MM.1S (cell line): ENCODE measurements at regions not wholly inside any gene's neighbourhood (a gene's known extent, or its start where the extent isn't known, plus 50 kb on each side); places are given as distances from the start of the nearest gene placed in this dataset.

ENCODE experiments used
- DNase-seq: peaks from one replicate; pipeline ENCODE4 v3.0.0-alpha.2; 2015
- H2AFZ ChIP-seq: fragments of 300-600 bp; sonication (generic); 2 replicates; pipeline ENCODE4 v1.6.0; 2016; ENCODE audit warnings: antibody characterized with exemption, low read length
- H3F3A ChIP-seq: fragments of 300-600 bp; sonication (generic); 2 replicates; pipeline ENCODE4 v1.6.1; 2016; ENCODE audit warnings: mild to moderate bottlenecking, antibody characterized with exemption, low read length, moderate library complexity, mixed read lengths; ENCODE audit not compliant: insufficient read depth
- H3K27ac ChIP-seq: fragments of 300-600 bp; sonication (generic); 2 replicates; pipeline ENCODE4 v1.5.1; 2016; ENCODE audit warnings: mild to moderate bottlenecking, low read length
- H3K27me3 ChIP-seq: fragments of 300-600 bp; sonication (generic); replicated peaks from 2 replicates; pipeline ENCODE4 v1.6.0; 2016; ENCODE audit warnings: low read length; ENCODE audit not compliant: insufficient read depth
- H3K36me3 ChIP-seq: fragments of 300-600 bp; sonication (generic); replicated peaks from 2 replicates; pipeline ENCODE4 v1.6.1; 2016; ENCODE audit warnings: mild to moderate bottlenecking, low read length, mixed read lengths; ENCODE audit not compliant: insufficient read depth
- H3K4me1 ChIP-seq: fragments of 300-600 bp; sonication (generic); 2 replicates; pipeline ENCODE4 v1.6.1; 2016; ENCODE audit warnings: low read length, mixed read lengths
- H3K4me2 ChIP-seq: fragments of 300-600 bp; sonication (generic); 2 replicates; pipeline ENCODE4 v1.6.0; 2016; ENCODE audit warnings: low read depth, low read length
- H3K4me3 ChIP-seq: fragments of 300-600 bp; sonication (generic); 2 replicates; pipeline ENCODE4 v1.5.1; 2016; ENCODE audit warnings: low read length, mixed read lengths
- H3K79me2 ChIP-seq: fragments of 300-600 bp; sonication (generic); 2 replicates; pipeline ENCODE4 v1.6.1; 2016; ENCODE audit warnings: mixed run types, low read length, mixed read lengths
- H3K9ac ChIP-seq: fragments of 300-600 bp; sonication (generic); 2 replicates; pipeline ENCODE4 v1.6.1; 2016; ENCODE audit warnings: low read length, mixed read lengths
- H3K9me2 ChIP-seq: fragments of 300-600 bp; sonication (generic); replicated peaks from 2 replicates; pipeline ENCODE4 v1.6.1; 2016; ENCODE audit warnings: mild to moderate bottlenecking, low read length, mixed read lengths; ENCODE audit not compliant: insufficient read depth
- H3K9me3 ChIP-seq: fragments of 300-600 bp; sonication (generic); replicated peaks from 2 replicates; pipeline ENCODE4 v1.6.1; 2016; ENCODE audit warnings: mild to moderate bottlenecking, low read length, mixed read lengths; ENCODE audit not compliant: insufficient read depth
- H4K20me1 ChIP-seq: fragments of 300-600 bp; sonication (generic); 2 replicates; pipeline ENCODE4 v1.6.1; 2016; ENCODE audit warnings: mild to moderate bottlenecking, low read length, moderate library complexity, mixed read lengths; ENCODE audit not compliant: insufficient read depth
- CTCF ChIP-seq: fragments of 300-600 bp; sonication (generic); IDR thresholded peaks from 2 replicates; pipeline ENCODE4 v1.5.1; 2016; ENCODE audit warnings: antibody characterized with exemption, low read length, mixed read lengths
- EZH2 ChIP-seq: fragments of 300-600 bp; sonication (generic); optimal IDR thresholded peaks from 2 replicates; pipeline ENCODE3; 2017; ENCODE audit warnings: low read depth, mild to moderate bottlenecking, antibody characterized with exemption, low read length, mixed read lengths
- EZH2phosphoT487 ChIP-seq: fragments of 300-600 bp; sonication (generic); IDR thresholded peaks from 2 replicates; pipeline ENCODE4 v1.6.1; 2018; ENCODE audit warnings: antibody characterized with exemption, low read length

- no peaks in the 10 kb centered on the region for H3K27me3 ChIP-seq
- DNase-seq = no peak
- no peaks in the 10 kb centered on the region for H4K20me1 ChIP-seq
- H3F3A ChIP-seq = no peaks in the 10 kb centered on the region
- no peak overlapping the region for H3K27ac ChIP-seq
- H3K4me2 ChIP-seq = no peak overlapping the region
- no peak for TF ChIP-seq EZH2phosphoT487
- no peak for TF ChIP-seq EZH2
- H3K36me3 ChIP-seq = no peaks in the 10 kb centered on the region
- no peaks in the 10 kb centered on the region for H3K79me2 ChIP-seq
- H3K9ac ChIP-seq = no peak overlapping the region
- no peak overlapping the region for H3K4me3 ChIP-seq
- no peak overlapping the region for H2AFZ ChIP-seq
- H3K9me2 ChIP-seq = no peaks in the 10 kb centered on the region
- no peaks in the 10 kb centered on the region for H3K4me1 ChIP-seq
- H3K9me3 ChIP-seq = no peaks in the 10 kb centered on the region
Observed at GRCh38 chr13:84238381-84238780, 356.1 kb upstream of the SLITRK1 start.

GRCh38 chr13:84237143-84237542, 354.9 kb upstream of the SLITRK1 start:
- DNase-seq = no peak
- TF ChIP-seq CTCF (no peak), EZH2 (no peak), EZH2phosphoT487 (no peak)
- no peaks in the 10 kb centered on the region for H3K36me3 ChIP-seq
- no peaks in the 10 kb centered on the region for H3K4me1 ChIP-seq
- no peak overlapping the region for H3K27ac ChIP-seq
- no peaks in the 10 kb centered on the region for H3K79me2 ChIP-seq
- no peak overlapping the region for H3K9ac ChIP-seq
- no peaks in the 10 kb centered on the region for H4K20me1 ChIP-seq
- no peaks in the 10 kb centered on the region for H3K9me2 ChIP-seq
- H3K27me3 ChIP-seq = no peaks in the 10 kb centered on the region
- no peaks in the 10 kb centered on the region for H3F3A ChIP-seq
- H3K4me2 ChIP-seq = no peak overlapping the region
- no peak overlapping the region for H2AFZ ChIP-seq
- no peaks in the 10 kb centered on the region for H3K9me3 ChIP-seq
- H3K4me3 ChIP-seq = no peak overlapping the region

- no peak for DNase-seq
- no peaks in the 10 kb centered on the region for H3K4me1 ChIP-seq
- no peak overlapping the region for H3K4me3 ChIP-seq
- no peaks in the 10 kb centered on the region for H3K9me2 ChIP-seq
- no peaks in the 10 kb centered on the region for H3K9me3 ChIP-seq
- H3K4me2 ChIP-seq = no peak overlapping the region
- no peak overlapping the region for H3K9ac ChIP-seq
- H4K20me1 ChIP-seq = no peaks in the 10 kb centered on the region
- H3K79me2 ChIP-seq = no peaks in the 10 kb centered on the region
- no peaks in the 10 kb centered on the region for H3F3A ChIP-seq
- no peaks in the 10 kb centered on the region for H3K36me3 ChIP-seq
- H2AFZ ChIP-seq = no peak overlapping the region
- no peaks in the 10 kb centered on the region for H3K27me3 ChIP-seq
- no peak for TF ChIP-seq EZH2phosphoT487
- TF ChIP-seq EZH2 = no peak
- no peak for TF ChIP-seq CTCF
- H3K27ac ChIP-seq = no peak overlapping the region
Observed at GRCh38 chr13:84234416-84234815, 352.1 kb upstream of the SLITRK1 start.

- no peak for DNase-seq
- Histone ChIP-seq H3K4me3 (no peak overlapping the region), H3K4me2 (no peak overlapping the region), H3K79me2 (no peaks in the 10 kb centered on the region), H3K4me1 (no peaks in the 10 kb centered on the region), H3K36me3 (no peaks in the 10 kb centered on the region), H3K9ac (no peak overlapping the region), H3K27me3 (no peaks in the 10 kb centered on the region), H4K20me1 (no peaks in the 10 kb centered on the region), H3F3A (no peaks in the 10 kb centered on the region), H3K9me3 (no peaks in the 10 kb centered on the region), H3K27ac (no peak overlapping the region), H3K9me2 (no peaks in the 10 kb centered on the region), H2AFZ (no peak overlapping the region)
- no peak for TF ChIP-seq EZH2phosphoT487
Observed at GRCh38 chr13:84230568-84230967, 348.3 kb upstream of the SLITRK1 start.
